HPDE6-E6E7 (cell line): ENCODE measurements at regions not wholly inside any gene's neighbourhood (a gene's known extent, or its start where the extent isn't known, plus 50 kb on each side); places are given as distances from the start of the nearest gene placed in this dataset.

ENCODE experiments used
- DNase-seq: peaks from one replicate; pipeline ENCODE4 v3.0.0; 2011; ENCODE audit warnings: missing footprints; ENCODE audit errors: extremely low spot score

GRCh38 chr4:71156616-71157015 lies 163.2 kb downstream of the DCK start:
- DNase-seq, result no peak

- no peak for DNase-seq
Observed at GRCh38 chr4:71162386-71162785, 168.9 kb downstream of the DCK start.

- no peak for DNase-seq
Observed at GRCh38 chr4:71163317-71163716, 169.9 kb downstream of the DCK start.

- no peak for DNase-seq
Observed at GRCh38 chr4:71167083-71167482, 171.7 kb upstream of the SLC4A4 start.

- DNase-seq, result no peak
Observed at GRCh38 chr4:71171592-71171991, 167.2 kb upstream of the SLC4A4 start.

- no peak for DNase-seq
Observed at GRCh38 chr4:71181332-71181731, 157.5 kb upstream of the SLC4A4 start.

GRCh38 chr4:71184195-71184781 lies 154.5 kb upstream of the SLC4A4 start:
- peak; percentile 15 for DNase-seq

- no peak for DNase-seq
Observed at GRCh38 chr4:71185037-71185436, 153.8 kb upstream of the SLC4A4 start.

- no peak for DNase-seq
Observed at GRCh38 chr4:71186257-71186565, 152.6 kb upstream of the SLC4A4 start.

- peak; percentile 8 for DNase-seq
Observed at GRCh38 chr4:71186566-71187403, 152.0 kb upstream of the SLC4A4 start.

- no peak for DNase-seq
Observed at GRCh38 chr4:71187404-71188155, 151.2 kb upstream of the SLC4A4 start.

GRCh38 chr4:71188156-71188640 lies 150.6 kb upstream of the SLC4A4 start:
- DNase-seq, result no peak

GRCh38 chr4:71188951-71189350 lies 149.9 kb upstream of the SLC4A4 start:
- DNase-seq, result no peak

- no peak for DNase-seq
Observed at GRCh38 chr4:71189471-71189870, 149.3 kb upstream of the SLC4A4 start.

GRCh38 chr4:71194454-71194853 lies 144.4 kb upstream of the SLC4A4 start:
- DNase-seq, result no peak

GRCh38 chr4:71195924-71196323 lies 142.9 kb upstream of the SLC4A4 start:
- DNase-seq, result no peak

GRCh38 chr4:71198958-71199357 lies 139.9 kb upstream of the SLC4A4 start:
- no peak for DNase-seq

GRCh38 chr4:71201057-71201456 lies 137.8 kb upstream of the SLC4A4 start:
- no peak for DNase-seq

GRCh38 chr4:71201817-71202576 lies 136.8 kb upstream of the SLC4A4 start:
- DNase-seq, result no peak

- DNase-seq, result no peak
Observed at GRCh38 chr4:71202705-71203104, 136.1 kb upstream of the SLC4A4 start.

- DNase-seq, result no peak
Observed at GRCh38 chr4:71204056-71204455, 134.8 kb upstream of the SLC4A4 start.

- DNase-seq, result no peak
Observed at GRCh38 chr4:71206763-71207162, 132.1 kb upstream of the SLC4A4 start.
